HuH-7.5 (cell line): ENCODE measurements at regions not wholly inside any gene's neighbourhood (a gene's known extent, or its start where the extent isn't known, plus 50 kb on each side); places are given as distances from the start of the nearest gene placed in this dataset.

Experiments used
- DNase-seq: peaks from one replicate; pipeline ENCODE4 v3.0.0; 2011; ENCODE audit warnings: low spot score

DNA sequence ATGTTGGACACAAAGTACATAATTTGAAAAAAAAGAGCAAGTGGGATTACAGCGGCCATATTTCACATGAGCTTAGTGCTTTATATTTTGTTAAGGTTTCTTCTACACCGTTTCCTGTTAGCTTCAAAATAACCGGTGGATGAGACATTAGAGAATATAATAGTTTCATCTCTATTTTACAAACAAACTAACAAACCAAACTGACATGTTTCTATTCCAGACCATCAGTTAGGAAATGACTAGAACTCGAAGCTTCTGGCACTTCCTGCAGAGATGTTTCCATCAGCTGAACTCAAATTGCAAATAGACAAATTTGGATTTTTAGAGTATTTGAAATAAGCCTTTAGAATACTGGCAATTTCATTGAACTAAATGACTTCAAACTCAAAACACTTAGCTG is 86.5 kb downstream of the MTRR start:
- DNase-seq = no peak

DNA sequence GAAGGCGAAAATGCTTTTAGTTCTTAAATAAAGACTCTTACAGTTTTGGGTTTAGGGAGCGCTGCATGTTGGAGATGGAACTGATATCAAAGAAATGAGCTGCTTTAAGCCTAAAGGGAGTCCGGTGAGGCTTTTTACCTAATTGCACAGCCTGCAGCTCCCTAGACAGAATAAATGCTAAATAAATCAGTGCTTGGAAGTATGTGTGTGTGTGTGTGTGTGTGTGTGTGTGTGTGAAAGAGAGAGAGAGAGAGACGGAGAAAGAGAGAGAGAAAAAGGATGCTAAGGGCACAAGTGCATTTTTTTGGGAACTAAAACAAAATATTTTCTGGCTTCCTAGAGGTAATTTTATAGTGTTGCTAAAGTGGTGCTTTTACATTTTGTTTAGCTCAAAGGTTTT is 88.4 kb downstream of the MTRR start:
- DNase-seq = no peak

DNA sequence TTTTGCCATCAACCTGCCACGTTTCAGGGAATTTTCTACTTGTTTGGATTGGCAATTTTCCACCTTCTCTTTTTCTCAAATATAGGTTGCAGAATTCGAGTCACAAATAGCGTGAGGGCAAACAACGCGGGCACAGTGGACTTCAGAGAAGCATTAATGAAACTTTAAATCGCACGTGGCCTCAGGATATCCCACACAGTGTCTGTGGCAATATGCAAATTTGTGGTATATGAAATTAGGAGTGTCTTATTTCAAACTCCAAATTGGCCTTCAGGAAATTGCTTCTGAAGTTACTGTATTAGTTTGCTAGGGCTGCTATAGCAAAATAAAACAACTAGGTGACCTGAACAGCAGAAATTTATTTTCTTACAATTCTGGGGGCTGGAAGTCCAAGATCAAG is 91.2 kb downstream of the MTRR start:
- DNase-seq = no peak

DNA sequence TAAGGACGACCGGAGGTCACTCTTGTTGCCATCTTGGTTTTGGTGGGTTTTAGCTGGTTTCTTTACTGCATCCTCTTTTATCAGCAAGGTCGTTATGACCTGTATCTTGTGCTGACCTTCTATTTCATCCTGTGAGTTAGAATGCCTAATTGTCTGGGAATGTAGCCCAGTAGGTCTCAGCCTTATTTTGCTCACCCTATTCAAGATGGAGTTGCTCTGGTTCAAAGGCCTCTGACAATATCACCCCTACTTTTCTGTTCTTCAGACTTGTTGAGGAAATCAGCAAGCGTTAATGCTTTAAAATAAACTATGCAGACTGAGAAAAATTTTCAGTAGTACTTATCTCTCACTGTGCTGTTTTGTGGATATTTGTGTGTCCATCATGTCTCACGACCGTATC is 92.6 kb downstream of the MTRR start:
- DNase-seq = no peak

DNA sequence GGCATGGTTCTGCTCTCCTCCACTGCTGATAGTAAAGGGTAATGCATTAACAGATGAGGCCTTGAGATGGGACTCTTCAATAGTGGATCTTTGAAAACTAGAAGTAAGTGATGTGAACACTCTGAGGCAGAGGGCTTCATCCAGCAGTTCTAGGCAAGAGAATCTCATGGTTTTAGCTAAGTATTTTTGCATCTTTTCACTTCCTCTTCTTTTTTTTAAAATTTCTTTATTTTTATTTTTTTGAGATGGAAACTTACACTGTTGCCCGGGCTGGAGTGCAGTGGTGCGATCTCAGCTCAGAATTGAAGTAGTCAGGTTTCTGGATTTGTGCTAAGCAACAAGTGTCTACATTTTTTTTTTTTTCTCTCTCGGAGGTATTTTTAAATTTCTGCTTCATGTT is 101.9 kb downstream of the MTRR start:
- no peak for DNase-seq

DNA sequence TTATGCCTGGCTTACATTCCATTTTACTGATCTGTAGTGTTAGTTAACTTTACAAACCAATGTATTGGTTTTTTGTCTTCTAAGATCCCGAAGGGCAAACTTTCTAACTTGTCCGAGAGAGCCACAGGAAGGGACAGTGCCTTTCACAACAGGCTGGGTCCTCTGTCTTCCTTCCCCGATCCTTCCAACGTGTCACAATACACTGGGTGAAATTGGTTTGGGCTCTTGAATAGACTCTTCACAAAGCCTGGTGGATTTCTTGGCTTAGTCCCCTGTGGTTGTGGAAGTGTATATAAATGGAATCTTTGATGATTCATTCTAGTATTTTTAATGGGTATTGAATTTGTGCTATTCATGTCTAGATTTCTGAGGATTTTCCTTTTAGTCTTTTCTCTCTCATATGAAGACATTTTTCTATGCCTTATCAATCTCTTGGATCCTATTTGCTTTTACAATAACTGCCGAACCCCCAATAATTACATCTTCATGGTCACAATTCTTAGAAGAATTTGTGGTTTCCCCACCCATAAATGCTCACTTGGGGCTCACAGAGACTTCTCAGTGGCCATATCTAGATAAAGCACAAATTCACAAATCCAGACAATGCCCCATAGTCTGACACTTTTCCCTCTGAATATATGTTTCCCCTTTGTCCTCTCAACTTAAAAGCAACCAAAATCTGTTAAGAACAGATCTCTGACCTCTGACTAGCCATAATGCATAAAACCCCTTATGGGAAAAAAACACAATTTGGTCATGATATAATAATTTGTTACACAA is 107.7 kb downstream of the MTRR start:
- DNase-seq = no peak

DNA sequence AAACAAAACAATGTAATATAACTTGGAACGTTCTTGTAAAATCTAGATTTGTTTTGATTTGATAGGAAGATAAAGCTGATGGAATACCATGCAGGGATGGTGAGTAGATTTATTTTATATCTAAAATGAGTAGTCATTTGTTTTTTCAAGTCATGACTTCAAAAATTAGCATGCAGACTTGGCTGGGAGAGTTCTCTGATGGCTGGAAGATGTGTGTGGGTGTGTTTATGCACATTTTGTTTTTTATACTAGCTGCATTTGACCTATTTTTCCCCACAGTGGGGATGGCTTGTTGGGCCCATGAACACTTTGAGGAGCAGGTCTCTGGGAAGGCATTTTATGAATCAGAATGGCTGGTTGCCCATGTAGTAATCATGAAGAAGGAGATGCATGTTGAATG is 109.2 kb downstream of the MTRR start:
- DNase-seq = no peak

DNA sequence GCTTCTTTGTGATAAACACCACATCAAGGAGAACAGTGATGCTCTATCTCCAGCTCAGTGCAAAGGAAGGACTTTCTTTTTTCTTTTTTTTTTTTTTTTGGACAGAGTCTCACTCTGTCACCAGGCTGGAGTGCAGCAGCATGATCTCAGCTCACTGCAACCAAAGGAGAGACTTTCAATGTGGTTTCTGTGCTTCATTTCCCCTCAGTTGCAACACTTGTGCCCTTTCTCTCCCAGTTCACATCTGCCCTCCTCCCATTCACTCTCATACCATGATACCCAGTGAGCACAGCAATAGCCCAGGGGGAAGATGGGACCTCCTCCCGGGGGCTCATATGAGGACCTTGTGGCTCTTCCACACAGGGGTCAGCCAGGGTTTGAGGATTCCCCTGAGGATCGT is 110.0 kb downstream of the MTRR start:
- DNase-seq = no peak

DNA sequence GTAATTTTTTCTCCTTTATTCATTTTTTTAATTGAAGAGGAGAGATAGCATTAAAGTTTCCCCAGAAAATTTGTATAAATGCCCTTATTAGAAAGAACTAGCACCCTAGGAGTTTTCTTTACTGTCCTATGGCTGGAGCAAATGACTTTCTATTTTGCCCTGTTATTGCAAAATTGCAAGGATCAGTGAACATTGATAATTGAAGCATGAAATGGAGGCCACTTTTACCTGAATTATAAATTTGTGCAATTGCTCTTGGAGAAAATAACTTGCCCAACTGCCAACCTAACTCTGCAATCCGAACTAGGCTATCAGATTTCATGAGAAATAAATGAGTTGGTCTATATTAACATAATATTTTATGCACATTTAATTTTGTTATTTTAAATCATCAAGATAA is 111.9 kb downstream of the MTRR start:
- no peak for DNase-seq

DNA sequence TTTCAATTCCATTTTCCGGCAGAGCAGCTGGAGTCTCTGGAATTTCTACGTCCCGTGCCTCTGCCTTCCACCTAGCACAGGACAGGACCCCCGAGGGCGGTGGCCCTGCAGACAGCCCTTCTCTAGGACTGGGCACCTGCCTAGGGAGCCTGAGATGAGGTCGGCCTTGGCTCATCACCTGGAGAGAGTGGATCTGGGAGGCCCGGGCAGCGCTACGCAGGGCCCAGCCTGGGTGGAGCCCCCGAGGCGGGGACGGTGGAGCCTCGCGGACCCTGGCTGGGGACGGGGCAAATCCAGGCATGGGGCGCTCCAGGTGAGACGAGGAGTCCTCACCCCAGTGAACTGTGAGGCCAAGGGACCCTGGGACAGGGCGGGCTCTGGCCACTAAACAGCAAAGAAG is 114.5 kb downstream of the MTRR start:
- DNase-seq = no peak

DNA sequence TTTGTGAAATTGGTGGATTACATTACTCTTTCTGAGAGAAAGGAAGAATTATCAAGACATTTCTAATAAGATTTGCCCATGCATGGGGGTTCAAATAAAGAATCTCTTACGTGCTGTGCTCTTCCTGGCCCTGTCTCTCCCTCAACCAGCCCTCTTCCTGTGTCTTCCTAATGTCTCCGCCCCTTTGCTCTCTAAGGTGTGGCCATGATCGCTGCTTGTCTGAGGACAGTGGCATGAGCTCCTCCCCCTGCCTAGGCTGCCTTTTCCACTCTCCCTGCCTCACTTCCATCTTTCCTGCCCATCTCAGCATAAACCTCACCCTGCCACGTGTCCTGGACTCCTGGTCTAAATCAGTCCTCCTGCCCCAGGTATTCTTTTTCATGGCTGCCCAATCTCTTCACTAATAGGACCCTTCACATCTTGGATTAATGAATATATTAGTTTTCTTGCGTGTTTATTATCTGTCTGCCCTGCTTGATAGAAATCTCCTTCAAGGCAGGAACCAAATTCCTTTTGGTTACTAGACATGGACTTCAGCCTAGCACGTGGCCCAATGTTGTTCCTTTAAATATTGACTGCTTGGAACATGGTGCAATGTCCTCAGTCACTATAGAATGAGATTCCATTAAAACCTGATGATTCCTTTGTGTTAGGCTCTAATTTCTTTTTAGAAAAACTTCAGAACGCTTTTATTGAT is 122.3 kb downstream of the MTRR start:
- no peak for DNase-seq

DNA sequence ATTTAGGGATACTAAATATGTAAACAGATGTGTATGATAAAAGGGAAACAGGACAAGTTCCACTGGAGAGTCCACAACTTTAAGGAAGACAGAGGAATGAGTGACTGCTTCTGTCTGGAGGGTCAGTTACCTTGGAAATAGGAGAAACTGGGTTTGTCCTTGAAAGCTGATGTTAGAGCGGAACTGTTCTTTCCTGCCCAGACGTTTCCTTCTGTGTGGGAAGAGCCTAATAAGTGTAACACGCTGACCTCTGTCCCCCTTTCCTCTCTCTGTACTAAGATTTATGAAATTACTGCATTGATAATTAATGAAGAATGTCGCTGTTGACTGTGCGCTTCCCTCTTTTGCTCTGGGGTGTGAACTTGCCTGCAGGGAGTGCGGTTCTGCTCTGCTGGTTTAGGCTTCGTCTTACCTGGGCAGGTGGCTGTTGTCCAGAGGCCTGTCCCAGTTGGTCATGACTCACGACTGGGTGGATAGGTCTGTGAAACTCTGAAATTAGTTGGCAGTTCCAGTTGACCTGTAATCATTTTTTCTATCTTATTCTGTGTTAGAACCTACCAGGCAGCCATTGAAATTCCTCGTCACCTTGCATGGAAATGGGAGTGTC is 126.8 kb downstream of the MTRR start:
- no peak for DNase-seq

DNA sequence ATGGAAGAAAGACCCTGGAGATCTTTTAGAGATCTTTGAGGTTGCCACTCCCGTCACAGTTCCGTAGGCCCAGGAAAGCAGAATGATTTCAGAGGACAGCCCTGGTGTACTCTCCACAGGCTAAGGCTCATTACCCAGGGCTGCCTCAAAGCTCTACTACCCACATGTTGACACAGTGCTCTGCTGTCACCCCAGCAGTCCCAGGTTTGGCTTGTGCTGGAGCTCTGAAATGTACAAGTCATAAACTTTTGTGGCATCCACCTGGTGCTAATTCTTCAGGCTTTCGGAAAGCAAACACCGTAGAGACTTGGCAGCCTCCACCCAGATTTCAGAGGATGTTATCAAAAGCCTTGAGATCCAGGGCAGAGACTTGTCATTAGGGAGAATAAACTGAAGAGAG is 136.5 kb downstream of the MTRR start:
- no peak for DNase-seq

DNA sequence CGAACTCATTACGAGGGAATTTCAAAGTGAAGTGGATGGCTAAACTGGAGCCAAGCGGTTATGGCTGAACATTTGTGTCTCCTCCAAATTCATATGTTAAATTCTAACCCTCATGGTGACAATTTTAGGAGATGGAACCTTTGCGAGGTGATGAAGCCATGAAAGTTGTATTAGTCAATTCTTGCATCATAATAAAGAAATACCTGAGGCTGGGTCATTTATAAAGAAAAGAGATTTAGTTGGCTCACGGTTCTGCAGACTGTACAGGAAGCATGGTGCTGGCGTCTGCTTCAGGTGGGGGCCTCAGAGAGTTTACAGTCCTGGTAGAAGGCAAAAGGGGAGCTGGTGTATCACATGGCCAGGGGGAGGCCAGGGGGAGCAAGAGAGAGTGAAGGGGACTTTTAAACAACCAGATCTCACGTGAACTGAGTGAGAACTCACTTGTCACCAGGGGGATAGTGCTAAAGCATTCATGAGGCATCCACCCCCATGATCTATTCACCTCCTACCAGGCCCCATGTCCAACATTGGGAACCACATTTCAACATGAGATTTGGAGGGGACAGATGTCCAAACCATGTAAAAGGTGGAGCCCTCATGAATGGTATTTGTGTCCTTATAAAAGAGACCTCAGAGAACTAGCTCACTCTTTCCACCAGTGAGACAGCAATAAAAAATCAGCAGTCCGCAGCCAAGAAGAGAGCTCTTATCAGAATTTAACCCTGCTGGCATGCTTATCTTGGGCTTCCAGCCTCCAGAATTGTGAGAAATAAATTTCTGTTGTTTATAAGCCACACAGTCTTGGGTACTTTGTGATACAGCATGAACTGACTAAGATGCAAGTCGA is 143.4 kb downstream of the MTRR start:
- DNase-seq = no peak

DNA sequence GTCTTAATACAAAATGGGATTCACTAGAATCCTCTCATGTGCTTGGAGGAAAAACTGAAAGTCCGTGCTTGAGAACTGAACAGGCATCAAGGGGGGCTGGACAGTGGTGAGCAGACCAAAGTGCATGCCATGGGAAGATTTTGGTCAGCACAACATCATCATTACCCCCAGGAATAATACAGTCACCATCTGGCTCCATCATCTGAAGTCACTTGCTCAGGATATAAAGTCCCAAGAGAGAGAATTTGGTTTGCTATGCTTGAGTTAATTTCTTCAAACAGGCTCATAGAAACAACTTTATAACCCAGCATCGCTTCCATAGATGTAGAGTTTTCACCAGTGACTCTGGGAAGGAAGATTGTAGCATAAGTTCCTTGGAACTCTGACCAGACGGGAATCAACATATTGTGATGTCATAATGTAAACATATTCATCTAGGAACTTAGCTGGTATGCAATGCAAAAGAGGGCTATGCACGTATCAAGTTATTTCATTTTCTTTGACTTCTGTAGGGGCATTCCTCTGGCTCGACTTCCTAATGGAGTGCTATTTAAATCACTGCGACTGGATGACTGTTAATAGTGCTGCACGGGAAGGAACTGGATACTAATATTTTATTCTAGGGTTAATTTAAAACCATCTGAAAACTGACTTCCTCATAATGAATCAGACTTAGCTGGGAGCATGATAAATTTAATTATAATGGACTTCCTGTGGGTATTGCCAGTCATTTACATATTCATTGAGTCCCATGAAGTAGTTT is 145.2 kb downstream of the MTRR start:
- DNase-seq = no peak

DNA sequence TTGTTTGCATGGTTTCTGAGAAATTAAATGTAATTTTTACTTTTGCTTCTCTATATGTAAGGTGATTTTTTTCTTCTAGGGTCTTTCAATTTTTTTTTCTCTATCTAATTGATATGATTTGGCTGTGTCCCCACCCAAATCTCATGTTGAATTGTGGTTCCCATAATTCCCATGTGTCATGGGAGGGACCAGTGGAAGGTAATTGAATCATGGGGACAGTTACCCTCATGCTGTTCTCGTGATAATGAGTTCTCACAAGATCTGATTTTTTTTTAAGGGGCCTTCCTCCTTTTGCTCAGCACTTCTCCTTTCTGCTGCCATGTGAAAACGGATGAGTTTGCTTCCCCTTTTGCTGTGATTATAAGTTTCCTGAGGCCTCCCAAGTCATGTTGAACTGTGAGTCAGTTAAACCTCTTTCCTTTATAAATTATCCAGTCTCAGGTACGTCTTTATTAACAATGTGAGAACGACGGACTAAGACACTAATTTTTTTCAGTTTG is 150.8 kb downstream of the MTRR start:
- no peak for DNase-seq

DNA sequence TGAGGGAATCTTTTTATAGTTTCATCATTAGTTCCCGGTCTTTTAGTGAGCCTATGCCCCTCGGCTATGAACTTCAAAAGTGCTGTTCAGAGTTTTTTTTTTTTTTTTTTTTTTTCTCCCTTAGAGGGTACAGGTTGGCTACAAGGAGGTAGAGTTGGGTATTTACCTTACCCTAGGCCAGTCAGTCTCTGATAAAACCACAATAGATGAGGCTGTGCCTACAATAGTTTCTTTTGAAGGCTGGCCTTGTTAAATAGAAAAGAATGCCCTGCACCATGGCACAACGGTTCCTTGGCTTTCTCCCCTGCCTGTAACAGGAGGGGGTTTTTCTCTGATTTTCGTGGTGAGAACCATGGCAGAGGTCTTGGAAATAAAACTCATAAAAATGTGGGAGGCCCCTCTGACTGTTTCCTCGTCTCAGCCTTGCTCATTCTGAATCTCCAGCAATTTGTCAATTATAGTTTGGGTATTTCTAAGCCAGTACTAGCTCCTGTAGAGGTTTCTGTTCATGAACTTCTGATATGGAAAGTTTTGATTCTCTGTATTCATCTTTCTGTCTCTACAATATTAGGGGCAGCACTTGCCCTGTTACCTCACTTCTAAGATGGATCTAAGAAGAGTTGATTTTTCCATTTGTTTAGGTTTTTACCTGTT is 152.0 kb downstream of the MTRR start:
- DNase-seq = no peak

DNA sequence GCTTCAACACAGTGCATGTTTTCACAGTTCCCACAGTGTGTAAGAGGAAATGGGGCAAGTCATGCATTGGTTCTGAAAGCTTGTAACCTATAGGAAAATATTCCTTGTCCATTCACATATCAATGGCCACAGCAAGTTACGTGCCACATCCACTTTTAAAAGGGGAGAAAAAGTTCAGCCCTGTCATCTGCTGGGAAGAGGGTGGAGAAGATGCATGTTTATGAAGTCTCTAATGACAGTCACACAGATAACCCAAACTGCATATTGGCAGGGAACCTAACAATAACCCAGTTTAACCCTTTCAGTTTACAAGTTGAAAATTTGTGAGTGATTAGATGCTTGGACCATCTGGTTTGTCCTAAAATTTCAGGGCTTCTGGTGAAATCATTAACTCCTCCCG is 159.3 kb downstream of the MTRR start:
- DNase-seq = no peak

DNA sequence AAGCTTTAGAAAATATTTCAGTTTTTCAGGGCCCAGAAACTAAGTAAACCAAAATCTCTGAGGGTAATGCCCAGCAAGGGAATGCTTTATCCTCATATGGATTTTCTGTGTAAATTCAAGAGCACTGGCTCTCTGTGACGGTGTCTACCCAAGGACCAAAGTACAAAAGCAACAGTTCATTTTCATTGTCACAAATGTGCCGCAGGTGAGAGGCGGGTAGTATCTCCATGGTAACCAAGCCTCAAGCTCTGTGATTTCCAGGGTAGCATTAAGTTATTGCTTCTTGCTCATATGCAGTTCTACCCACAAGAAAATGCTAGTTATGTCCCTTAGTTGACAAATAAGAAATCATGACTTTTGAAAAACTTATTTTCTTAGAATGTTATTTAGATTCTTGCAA is 164.3 kb downstream of the MTRR start:
- no peak for DNase-seq

DNA sequence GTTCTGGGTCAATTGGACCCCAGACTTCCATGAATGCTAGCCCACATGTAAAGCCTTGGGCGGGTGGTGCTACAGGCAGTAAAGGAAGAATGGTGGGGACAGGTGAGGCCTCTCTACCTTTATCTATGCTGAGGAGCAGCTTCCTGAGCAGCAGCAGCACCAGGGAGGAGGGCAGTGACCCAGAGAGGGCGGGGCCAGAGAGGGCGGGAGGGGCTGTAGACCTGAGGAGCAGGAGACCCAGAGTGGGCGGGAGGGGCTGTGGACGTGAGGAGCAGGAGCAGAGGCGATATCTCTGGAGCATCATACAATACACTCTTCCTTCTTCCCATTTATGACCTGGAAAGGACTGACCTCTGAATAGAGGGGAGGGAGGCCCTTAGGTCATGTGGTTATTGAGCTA is 165.9 kb downstream of the MTRR start:
- DNase-seq = no peak

DNA sequence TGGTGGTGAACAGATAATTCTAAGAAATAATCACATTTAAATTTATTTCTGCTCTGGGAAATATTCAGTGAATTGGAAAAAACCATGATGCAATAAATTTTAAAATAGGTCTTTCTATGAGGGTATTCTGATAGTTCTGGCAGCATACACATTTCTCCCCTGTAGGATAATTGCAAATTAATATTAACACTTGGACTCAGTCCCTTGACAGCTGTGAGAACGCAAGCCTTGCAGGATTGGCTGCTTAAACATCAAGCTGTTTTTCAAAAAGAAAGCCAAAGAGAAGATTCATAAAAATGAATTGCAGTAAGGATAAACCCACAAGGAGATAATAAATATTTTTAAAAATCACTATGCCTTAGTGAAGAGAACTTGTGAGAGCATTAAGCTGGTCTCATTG is 180.0 kb downstream of the MTRR start:
- DNase-seq = no peak
